Testis (tissue), 2 donors: ENCODE measurements at regions not wholly inside any gene's neighbourhood (a gene's known extent, or its start where the extent isn't known, plus 50 kb on each side); places are given as distances from the start of the nearest gene placed in this dataset.

Experiments used
- CTCF ChIP-seq, 3 experiments: fragments of 450-650 bp in 2 of 3; fragments of 200-600 bp in 1 of 3; sonication (generic) in 1 of 3; IDR thresholded peaks; one replicate each; pipeline ENCODE4 v1.5.1; 2016 to 2019; ENCODE audit warnings: antibody characterized with exemption in 3 of 3, mild to moderate bottlenecking in 2 of 3, moderate library complexity in 1 of 3
- POLR2A ChIP-seq: fragments of 450-650 bp; IDR thresholded peaks from one replicate; pipeline ENCODE4 v1.6.1; 2017; ENCODE audit warnings: antibody characterized with exemption, mild to moderate bottlenecking, moderate library complexity

GRCh38 chr11:97860237-97860636 is 1160.5 kb upstream of the CNTN5 start:
- no peak for TF ChIP-seq CTCF (IDR thresholded peaks at IDR 0.05)
- no peak for TF ChIP-seq POLR2A
